Rectal smooth muscle tissue (tissue), 1 donor: ENCODE measurements at regions not wholly inside any gene's neighbourhood (a gene's known extent, or its start where the extent isn't known, plus 50 kb on each side); places are given as distances from the start of the nearest gene placed in this dataset.

Experiments
- H3K27ac ChIP-seq: one replicate; pipeline ENCODE4 v1.7.0; 2013; ENCODE audit warnings: low read depth, low read length, inconsistent platforms
- H3K27me3 ChIP-seq: one replicate; pipeline ENCODE4 v1.7.0; 2013; ENCODE audit warnings: low read length; ENCODE audit not compliant: control insufficient read depth, insufficient read depth
- H3K36me3 ChIP-seq: one replicate; pipeline ENCODE4 v1.7.0; 2013; ENCODE audit warnings: low read length; ENCODE audit not compliant: control insufficient read depth, insufficient read depth
- H3K4me1 ChIP-seq: one replicate; pipeline ENCODE4 v1.7.0; 2013; ENCODE audit warnings: low read length; ENCODE audit not compliant: control insufficient read depth, insufficient read depth
- H3K4me3 ChIP-seq: one replicate; pipeline ENCODE4 v1.7.0; 2013; ENCODE audit warnings: low read length
- H3K9ac ChIP-seq: one replicate; pipeline ENCODE4 v1.7.0; 2013; ENCODE audit warnings: low read length

- H3K4me3 ChIP-seq = no peak overlapping the region
- H3K36me3 ChIP-seq = no peaks in the 10 kb centered on the region
- no peaks in the 10 kb centered on the region for H3K27me3 ChIP-seq
- no peaks in the 10 kb centered on the region for H3K4me1 ChIP-seq
- no peak overlapping the region for H3K27ac ChIP-seq
- no peak overlapping the region for H3K9ac ChIP-seq
These were observed 99.8 kb downstream of the DAD1 start for GRCh38 chr14:22489244-22489545.

DNA sequence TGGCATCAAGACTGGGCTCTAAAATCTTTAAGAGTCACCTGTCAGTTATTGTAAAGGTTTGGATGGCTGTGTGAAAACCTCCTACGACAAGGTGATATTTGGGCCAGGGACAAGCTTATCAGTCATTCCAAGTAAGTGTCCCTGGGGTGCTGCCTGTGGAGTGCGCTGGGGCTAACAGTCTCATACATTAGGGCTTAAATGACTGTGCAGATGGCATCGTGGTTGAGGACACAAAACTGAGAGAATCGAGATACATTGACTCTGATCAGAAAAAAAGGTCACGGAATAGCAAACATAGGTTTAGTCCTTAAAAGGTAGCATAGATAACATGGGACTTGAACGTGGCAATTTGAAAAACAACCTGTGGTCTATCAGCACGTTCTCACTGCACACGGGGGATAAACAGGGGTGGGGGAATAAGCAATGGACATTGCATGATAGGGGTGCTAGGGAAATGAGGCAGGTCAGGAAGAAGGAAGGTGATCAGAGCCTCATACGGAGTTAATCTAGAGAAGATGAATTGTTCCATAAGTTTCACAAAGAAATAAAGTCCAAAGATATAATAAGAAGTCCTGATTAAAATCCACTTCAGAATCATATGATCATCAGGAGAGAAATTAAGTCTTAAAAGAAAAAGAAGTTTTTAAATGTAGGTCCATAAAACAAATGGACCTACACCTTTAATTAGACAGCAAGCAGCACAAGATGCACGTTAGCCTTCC lies 100.3 kb downstream of the DAD1 start:
- Histone ChIP-seq H3K27me3 (no peaks in the 10 kb centered on the region), H3K4me3 (no peak overlapping the region), H3K36me3 (no peaks in the 10 kb centered on the region), H3K27ac (no peak overlapping the region), H3K4me1 (no peaks in the 10 kb centered on the region), H3K9ac (no peak overlapping the region)

GRCh38 chr14:22487941-22488340 lies 101.1 kb downstream of the DAD1 start:
- Histone ChIP-seq H3K4me1 (no peaks in the 10 kb centered on the region), H3K27me3 (no peaks in the 10 kb centered on the region), H3K27ac (no peak overlapping the region), H3K9ac (no peak overlapping the region), H3K36me3 (no peaks in the 10 kb centered on the region), H3K4me3 (no peak overlapping the region)

- Histone ChIP-seq H3K4me3 (no peak overlapping the region), H3K9ac (no peak overlapping the region), H3K27ac (no peak overlapping the region), H3K36me3 (no peaks in the 10 kb centered on the region), H3K27me3 (no peaks in the 10 kb centered on the region), H3K4me1 (no peaks in the 10 kb centered on the region)
These were observed 101.6 kb downstream of the DAD1 start for GRCh38 chr14:22487401-22487800.

DNA sequence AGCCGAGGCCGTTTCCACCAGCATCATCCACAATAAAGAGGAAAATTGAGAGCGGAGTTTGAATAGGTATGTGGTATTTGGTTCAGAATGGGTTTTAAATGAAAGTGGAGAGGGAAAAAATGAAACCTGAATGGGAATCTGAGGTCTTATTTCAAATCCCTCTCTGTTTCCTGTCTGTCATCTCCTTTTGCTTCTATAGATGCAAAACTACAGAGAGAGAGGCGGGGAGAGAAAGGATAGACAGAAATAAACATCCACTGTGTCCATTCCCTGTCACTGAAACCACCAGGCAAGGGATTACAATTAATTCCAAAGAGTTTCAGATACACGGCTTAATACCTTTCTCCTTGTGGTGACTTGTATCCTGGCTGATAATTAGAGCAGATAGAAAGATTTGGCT lies 102.3 kb downstream of the DAD1 start:
- Histone ChIP-seq H3K4me1 (peaks cover 4% of the 10 kb centered on the region), H3K9ac (no peak overlapping the region), H3K27me3 (no peaks in the 10 kb centered on the region), H3K27ac (no peak overlapping the region), H3K36me3 (no peaks in the 10 kb centered on the region), H3K4me3 (no peak overlapping the region)

DNA sequence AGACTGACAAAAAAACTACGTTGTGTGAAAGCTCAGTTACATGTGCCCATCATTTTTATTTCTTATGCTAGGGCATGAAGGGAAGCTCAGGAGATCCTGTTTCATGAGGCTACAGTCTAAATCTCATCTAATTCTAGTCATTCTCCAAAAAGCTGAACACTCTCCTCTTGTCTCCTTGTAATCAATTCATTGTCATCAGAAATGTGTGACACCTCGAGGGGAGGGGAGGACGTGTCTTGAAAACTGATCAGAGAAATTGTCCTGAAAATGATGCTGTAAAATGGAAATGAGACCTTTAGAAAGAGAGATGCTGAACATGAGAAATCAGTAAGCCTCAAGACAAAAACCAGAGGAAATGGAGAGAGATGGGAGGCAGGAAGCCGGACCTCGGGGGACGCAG lies 103.4 kb downstream of the DAD1 start:
- no peak overlapping the region for H3K9ac ChIP-seq
- H3K27ac ChIP-seq = no peak overlapping the region
- H3K36me3 ChIP-seq = no peaks in the 10 kb centered on the region
- H3K27me3 ChIP-seq = no peaks in the 10 kb centered on the region
- H3K4me1 ChIP-seq = peaks cover 9% of the 10 kb centered on the region
- H3K4me3 ChIP-seq = no peak overlapping the region

DNA sequence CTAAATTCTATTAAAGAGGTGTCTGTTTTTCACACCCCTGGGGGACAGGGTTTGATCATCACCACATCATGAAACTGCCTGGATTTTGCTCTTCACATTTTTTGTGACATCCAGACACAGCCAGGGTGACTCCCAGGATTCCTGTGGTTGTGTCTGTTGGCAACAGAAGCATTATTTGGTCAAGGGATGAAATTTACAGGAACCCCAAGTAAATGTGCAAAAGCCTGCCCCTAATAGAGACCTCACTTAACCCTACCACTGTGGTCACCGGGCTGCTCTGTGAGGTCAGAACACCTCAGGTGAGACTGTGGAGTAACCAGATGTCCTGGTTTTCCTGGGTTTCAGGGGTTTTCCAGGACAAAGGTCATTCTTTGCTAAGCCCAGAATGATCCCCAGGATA lies 103.8 kb downstream of the DAD1 start:
- H3K4me1 ChIP-seq = peaks cover 9% of the 10 kb centered on the region
- H3K4me3 ChIP-seq = no peak overlapping the region
- no peaks in the 10 kb centered on the region for H3K36me3 ChIP-seq
- no peaks in the 10 kb centered on the region for H3K27me3 ChIP-seq
- no peak overlapping the region for H3K9ac ChIP-seq
- H3K27ac ChIP-seq = no peak overlapping the region

DNA sequence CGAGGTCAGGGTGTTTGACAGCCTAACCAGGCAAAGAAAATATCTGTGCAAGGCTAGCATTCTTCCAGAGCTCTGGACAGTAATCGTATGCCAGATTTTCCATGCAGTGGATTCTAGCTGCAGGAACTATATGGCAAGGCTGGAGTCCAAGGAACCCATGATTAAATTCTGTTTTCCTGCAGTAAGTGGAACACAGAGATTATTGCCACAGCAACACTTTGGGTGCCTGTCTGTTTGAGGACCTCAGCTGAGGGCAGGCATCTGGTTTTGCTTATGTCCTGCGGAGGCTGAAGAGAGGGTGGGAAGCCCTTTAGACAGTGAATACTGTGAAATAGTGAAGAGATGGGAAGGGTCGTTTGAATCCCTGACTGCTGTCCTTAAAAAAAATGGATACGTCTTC lies 104.4 kb downstream of the DAD1 start:
- Histone ChIP-seq H3K4me3 (no peak overlapping the region), H3K4me1 (peaks cover 10% of the 10 kb centered on the region), H3K9ac (no peak overlapping the region), H3K27ac (no peak overlapping the region), H3K36me3 (no peaks in the 10 kb centered on the region), H3K27me3 (no peaks in the 10 kb centered on the region)

GRCh38 chr14:22483863-22484593 lies 105.0 kb downstream of the DAD1 start:
- Histone ChIP-seq H3K9ac (no peak overlapping the region), H3K4me3 (no peak overlapping the region), H3K27ac (no peak overlapping the region), H3K36me3 (no peaks in the 10 kb centered on the region), H3K27me3 (no peaks in the 10 kb centered on the region), H3K4me1 (peaks cover 11% of the 10 kb centered on the region)

DNA sequence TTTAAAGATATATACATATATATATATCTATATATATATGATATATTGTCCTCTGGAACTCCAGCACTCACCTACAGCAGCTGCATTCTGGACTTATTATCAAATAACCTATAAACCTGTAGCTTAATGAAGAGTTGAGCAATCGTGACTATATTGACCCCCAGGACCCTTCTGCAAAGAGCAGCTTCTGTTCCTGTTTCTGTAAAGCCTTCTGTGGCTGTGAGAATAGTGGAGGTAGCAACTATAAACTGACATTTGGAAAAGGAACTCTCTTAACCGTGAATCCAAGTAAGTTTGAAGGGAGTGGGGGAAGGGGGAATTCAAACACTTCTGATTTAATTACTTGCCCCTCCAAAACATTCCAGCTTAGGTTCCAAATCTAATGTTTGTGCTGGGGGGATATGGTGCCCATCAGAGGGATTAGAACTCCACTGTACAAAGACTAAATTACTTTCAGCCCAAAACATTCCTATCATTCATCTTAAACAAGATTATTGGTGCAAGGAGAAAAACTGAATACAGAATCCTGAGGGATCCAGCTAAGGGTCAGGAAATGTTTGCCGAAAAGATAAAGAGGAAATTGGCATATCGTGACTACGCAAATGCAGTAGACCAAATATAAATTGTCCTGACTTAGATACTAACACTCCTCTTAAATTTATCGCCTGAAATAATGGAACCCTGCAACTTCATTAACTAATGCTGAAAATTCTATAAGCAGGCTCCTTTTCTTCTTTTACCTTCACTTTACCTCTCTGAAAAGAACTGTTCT lies 106.1 kb downstream of the DAD1 start:
- Histone ChIP-seq H3K9ac (no peak overlapping the region), H3K4me3 (no peak overlapping the region), H3K27me3 (no peaks in the 10 kb centered on the region), H3K36me3 (no peaks in the 10 kb centered on the region), H3K27ac (no peak overlapping the region), H3K4me1 (peaks cover 11% of the 10 kb centered on the region)

GRCh38 chr14:22482085-22482694 lies 106.8 kb downstream of the DAD1 start:
- H3K36me3 ChIP-seq = no peaks in the 10 kb centered on the region
- no peak overlapping the region for H3K4me3 ChIP-seq
- H3K4me1 ChIP-seq = peaks cover 11% of the 10 kb centered on the region
- H3K9ac ChIP-seq = no peak overlapping the region
- no peaks in the 10 kb centered on the region for H3K27me3 ChIP-seq
- H3K27ac ChIP-seq = peak overlapping the region; percentile 41

DNA sequence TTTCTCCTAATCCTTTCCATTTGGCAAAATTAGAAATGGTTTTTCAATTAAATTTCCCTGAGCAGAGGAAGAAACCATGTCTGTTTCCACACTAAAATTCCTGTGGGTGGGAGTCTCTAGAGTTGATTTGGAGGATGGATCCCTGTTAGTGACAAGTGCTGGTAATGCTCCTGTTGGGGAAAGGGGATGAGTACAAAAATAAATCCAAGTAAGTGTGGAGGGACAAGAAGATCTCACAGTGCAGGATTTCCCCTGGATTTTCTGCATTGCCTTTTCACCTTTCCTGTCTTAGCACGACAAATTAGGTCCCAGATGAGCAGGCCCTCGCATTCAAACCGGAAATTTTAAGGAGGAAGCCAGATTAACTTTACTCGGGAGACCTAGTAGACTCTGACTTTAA lies 107.5 kb downstream of the DAD1 start:
- no peak overlapping the region for H3K9ac ChIP-seq
- no peaks in the 10 kb centered on the region for H3K36me3 ChIP-seq
- peak overlapping the region; percentile 41 for H3K27ac ChIP-seq
- H3K4me3 ChIP-seq = no peak overlapping the region
- H3K4me1 ChIP-seq = peaks cover 11% of the 10 kb centered on the region
- no peaks in the 10 kb centered on the region for H3K27me3 ChIP-seq
